ENCODE measurements at regions not wholly inside any gene's neighbourhood (a gene's known extent, or its start where the extent isn't known, plus 50 kb on each side); places are given as distances from the start of the nearest gene placed in this dataset.

- Histone ChIP-seq H2AFZ (ENCODE audit: insufficient read depth, low read depth, low read length, poor library complexity, severe bottlenecking) (no peak overlapping the region), H3K9me3 (ENCODE audit: control extremely low read depth in 1 of 3, control insufficient read depth in 2 of 3, insufficient read depth in 1 of 3, low read length in 2 of 3) (peaks cover 0 to 6% (median 2%) of the 10 kb centered on the region in 3 donors), H3K4me2 (replicated peaks; ENCODE audit: low read depth, low read length, poor library complexity, severe bottlenecking) (no peak overlapping the region), H3K4me1 (ENCODE audit: control insufficient read depth in 2 of 2, insufficient read depth in 2 of 2, low read length in 2 of 2) (peaks cover 7 to 13% of the 10 kb centered on the region in 2 donors), H3K9ac (ENCODE audit: low read length) (no peak overlapping the region), H3K36me3 (replicated peaks in 1 of 2; ENCODE audit: control extremely low read depth in 1 of 2, control insufficient read depth in 1 of 2, extremely low read depth in 1 of 2, insufficient read depth in 2 of 2, low read length in 1 of 2) (no peaks in the 10 kb centered on the region), H3K4me3 (ENCODE audit: control extremely low read depth in 1 of 5, extremely low read depth in 1 of 5, insufficient read depth in 1 of 5, low read depth in 2 of 5, low read length in 4 of 5) (no peak overlapping the region), H3K27me3 (replicated peaks in 1 of 4; ENCODE audit: control extremely low read depth in 1 of 4, control insufficient read depth in 3 of 4, insufficient read depth in 4 of 4, low read length in 3 of 4) (peaks cover 0 to 10% (median 7%) of the 10 kb centered on the region in 4 experiments), H4K20me1 (ENCODE audit: control insufficient read depth, insufficient read depth, low read length, poor library complexity, severe bottlenecking) (no peaks in the 10 kb centered on the region), H3K27ac (ENCODE audit: low read length in 2 of 2) (no peak overlapping the region), H3K79me2 (ENCODE audit: control insufficient read depth, insufficient read depth, low read length) (no peaks in the 10 kb centered on the region)
- Mint-ChIP-seq H3K27me3 (peaks cover 24% of the 10 kb centered on the region), H3K4me1 (peaks cover 17% of the 10 kb centered on the region), H3K27ac (no peak overlapping the region), H3K4me3 (no peak overlapping the region), H3K9me3 (ENCODE audit: insufficient read depth) (peaks cover 11% of the 10 kb centered on the region)
- TF ChIP-seq EZH2 (IDR thresholded peaks at IDR 0.05; ENCODE audit: borderline replicate concordance, insufficient read depth, low read depth, low read length, poor library complexity, severe bottlenecking): no peak
- TF ChIP-seq, protein P1, sequence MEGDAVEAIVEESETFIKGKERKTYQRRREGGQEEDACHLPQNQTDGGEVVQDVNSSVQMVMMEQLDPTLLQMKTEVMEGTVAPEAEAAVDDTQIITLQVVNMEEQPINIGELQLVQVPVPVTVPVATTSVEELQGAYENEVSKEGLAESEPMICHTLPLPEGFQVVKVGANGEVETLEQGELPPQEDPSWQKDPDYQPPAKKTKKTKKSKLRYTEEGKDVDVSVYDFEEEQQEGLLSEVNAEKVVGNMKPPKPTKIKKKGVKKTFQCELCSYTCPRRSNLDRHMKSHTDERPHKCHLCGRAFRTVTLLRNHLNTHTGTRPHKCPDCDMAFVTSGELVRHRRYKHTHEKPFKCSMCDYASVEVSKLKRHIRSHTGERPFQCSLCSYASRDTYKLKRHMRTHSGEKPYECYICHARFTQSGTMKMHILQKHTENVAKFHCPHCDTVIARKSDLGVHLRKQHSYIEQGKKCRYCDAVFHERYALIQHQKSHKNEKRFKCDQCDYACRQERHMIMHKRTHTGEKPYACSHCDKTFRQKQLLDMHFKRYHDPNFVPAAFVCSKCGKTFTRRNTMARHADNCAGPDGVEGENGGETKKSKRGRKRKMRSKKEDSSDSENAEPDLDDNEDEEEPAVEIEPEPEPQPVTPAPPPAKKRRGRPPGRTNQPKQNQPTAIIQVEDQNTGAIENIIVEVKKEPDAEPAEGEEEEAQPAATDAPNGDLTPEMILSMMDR (IDR thresholded peaks at IDR 0.05): no peak
- ChIA-PET CTCF (no interaction called here), POLR2A (interaction anchor here (0.5 kb wide), 1 partner anchor 16 kb away, joined by 3 read pairs; no protein-coding TSS in a partner anchor)
- intact Hi-C loops (cut with micrococcal nuclease): no loop called here
- WGBS (ENCODE audit: insufficient coverage): 81% methylated on average over 2 of the region's 3 CpGs
- ATAC-seq (ENCODE audit: low read depth): no peak
- DNase-seq: no peak
Measured at GRCh38 chr2:111225856-111226255, 105.1 kb downstream of the BCL2L11 start.

- TF ChIP-seq, protein P1 (IDR thresholded peaks at IDR 0.05): no peak
- no peak for TF ChIP-seq EZH2 (IDR thresholded peaks at IDR 0.05; ENCODE audit: borderline replicate concordance, insufficient read depth, low read depth, low read length, poor library complexity, severe bottlenecking)
- H3K27me3 ChIP-seq (replicated peaks in 1 of 4; ENCODE audit: control extremely low read depth in 1 of 4, control insufficient read depth in 3 of 4, insufficient read depth in 4 of 4, low read length in 3 of 4): peaks cover 0 to 10% (median 7%) of the 10 kb centered on the region in 4 experiments
- POLR2A ChIA-PET: no interaction called here
- peaks cover 0 to 6% (median 2%) of the 10 kb centered on the region in 3 donors for H3K9me3 ChIP-seq (ENCODE audit: control extremely low read depth in 1 of 3, control insufficient read depth in 2 of 3, insufficient read depth in 1 of 3, low read length in 2 of 3)
- CTCF ChIA-PET: no interaction called here
- H3K9me3 Mint-ChIP-seq (ENCODE audit: insufficient read depth): peaks cover 15% of the 10 kb centered on the region
- no peaks in the 10 kb centered on the region for H4K20me1 ChIP-seq (ENCODE audit: control insufficient read depth, insufficient read depth, low read length, poor library complexity, severe bottlenecking)
- no peaks in the 10 kb centered on the region for H3K36me3 ChIP-seq (replicated peaks in 1 of 2; ENCODE audit: control extremely low read depth in 1 of 2, control insufficient read depth in 1 of 2, extremely low read depth in 1 of 2, insufficient read depth in 2 of 2, low read length in 1 of 2)
- peaks cover 6% of the 10 kb centered on the region for H3K4me1 Mint-ChIP-seq
- H3K27ac Mint-ChIP-seq: no peak overlapping the region
- no peak for DNase-seq
- 100% methylated on average over 1 of the region's 6 CpGs for WGBS (ENCODE audit: insufficient coverage)
- H3K4me3 Mint-ChIP-seq: no peak overlapping the region
- peaks cover 24% of the 10 kb centered on the region for H3K27me3 Mint-ChIP-seq
- no peak overlapping the region for H2AFZ ChIP-seq (ENCODE audit: insufficient read depth, low read depth, low read length, poor library complexity, severe bottlenecking)
- no peak for ATAC-seq (ENCODE audit: low read depth)
- no peaks in the 10 kb centered on the region for H3K79me2 ChIP-seq (ENCODE audit: control insufficient read depth, insufficient read depth, low read length)
- H3K4me1 ChIP-seq (ENCODE audit: control insufficient read depth in 2 of 2, insufficient read depth in 2 of 2, low read length in 2 of 2): peaks cover 0 to 4% of the 10 kb centered on the region in 2 donors
- no peak overlapping the region for H3K4me2 ChIP-seq (replicated peaks; ENCODE audit: low read depth, low read length, poor library complexity, severe bottlenecking)
- no peak overlapping the region for H3K4me3 ChIP-seq (ENCODE audit: control extremely low read depth in 1 of 5, extremely low read depth in 1 of 5, insufficient read depth in 1 of 5, low read depth in 2 of 5, low read length in 4 of 5)
- intact Hi-C loops (cut with micrococcal nuclease): no loop called here
- no peak overlapping the region for H3K9ac ChIP-seq (ENCODE audit: low read length)
- no peak overlapping the region for H3K27ac ChIP-seq (ENCODE audit: low read length in 2 of 2)
Measured at GRCh38 chr2:111226876-111227700, 106.4 kb downstream of the BCL2L11 start.
